Stimulated activated CD8-positive, alpha-beta memory T cell treated with anti-CD3 and anti-CD28 coated beads, Interleukin-4, amount 100 ng/mL, for 1 hour (primary cell): ENCODE measurements at regions not wholly inside any gene's neighbourhood (a gene's known extent, or its start where the extent isn't known, plus 50 kb on each side); places are given as distances from the start of the nearest gene placed in this dataset.

Source experiments
- DNase-seq, 2 donors: peaks; one replicate each; pipeline ENCODE4 v3.0.0-alpha.2; 2020; ENCODE audit warnings: low read depth in 2 of 2, low spot score in 1 of 2

DNA sequence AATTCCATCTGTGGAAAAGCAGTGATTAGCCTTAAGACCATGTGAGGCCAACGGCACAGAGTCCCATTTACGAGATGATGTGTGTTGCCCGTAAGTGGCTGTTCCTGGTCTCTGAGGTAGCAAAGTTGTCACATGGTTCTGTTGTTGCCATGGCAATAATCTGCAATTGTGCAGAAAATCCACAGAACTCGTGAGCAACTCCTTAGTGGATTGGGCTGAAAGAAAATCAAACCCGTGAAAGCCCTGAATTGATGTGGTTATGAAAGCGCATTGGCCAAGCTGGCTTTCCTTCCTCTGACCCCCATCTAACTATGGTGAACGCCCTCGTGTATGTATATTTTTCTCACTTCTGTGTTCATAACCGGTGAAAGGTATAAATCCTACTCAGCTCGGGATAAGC is 614.7 kb downstream of the EBF1 start:
- no peak for DNase-seq

DNA sequence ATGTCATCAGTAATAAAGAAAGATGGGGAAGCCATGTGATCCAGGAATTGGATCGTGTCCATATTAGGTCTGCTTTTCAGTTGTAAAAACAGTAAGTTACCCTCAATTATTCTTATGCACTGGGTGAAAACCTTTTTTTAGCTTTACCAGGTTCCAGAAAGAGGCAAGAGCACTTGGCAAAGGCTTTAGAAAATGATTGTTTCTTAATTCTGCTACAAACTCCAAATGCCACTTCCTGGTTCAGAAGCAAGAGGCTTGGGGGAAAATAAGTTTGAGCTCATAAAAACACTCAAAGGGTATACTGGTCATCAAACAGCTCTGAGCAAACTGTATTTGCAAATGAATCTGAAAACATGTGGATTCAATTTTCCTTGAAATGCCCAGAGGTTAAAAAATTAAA is 615.6 kb downstream of the EBF1 start:
- DNase-seq = no peak

GRCh38 chr5:158483281-158483860 is 616.3 kb downstream of the EBF1 start:
- no peak for DNase-seq

DNA sequence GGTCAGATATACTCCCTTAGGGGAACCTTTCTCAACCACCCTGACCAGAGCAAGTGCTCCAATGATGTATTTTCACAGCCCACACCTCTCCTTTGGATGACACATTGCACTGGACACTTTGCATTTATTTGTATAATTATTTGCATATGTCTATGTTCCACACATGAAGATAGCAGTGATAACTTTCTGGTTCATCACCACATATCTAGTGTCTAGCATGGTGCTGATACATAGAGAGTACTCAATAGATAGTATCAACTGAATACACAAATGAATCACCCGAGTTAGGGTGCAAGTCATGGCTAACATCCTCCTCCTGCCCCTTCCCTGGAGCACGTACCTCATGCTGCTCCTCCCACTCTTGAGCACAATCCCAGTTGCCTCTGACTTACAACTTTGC is 617.6 kb downstream of the EBF1 start:
- DNase-seq = no peak

- no peak for DNase-seq
Measured at GRCh38 chr5:158478139-158478538, 619.2 kb upstream of the CLINT1 start.

- DNase-seq = no peak
Measured at GRCh38 chr5:158477214-158477613, 618.3 kb upstream of the CLINT1 start.

DNA sequence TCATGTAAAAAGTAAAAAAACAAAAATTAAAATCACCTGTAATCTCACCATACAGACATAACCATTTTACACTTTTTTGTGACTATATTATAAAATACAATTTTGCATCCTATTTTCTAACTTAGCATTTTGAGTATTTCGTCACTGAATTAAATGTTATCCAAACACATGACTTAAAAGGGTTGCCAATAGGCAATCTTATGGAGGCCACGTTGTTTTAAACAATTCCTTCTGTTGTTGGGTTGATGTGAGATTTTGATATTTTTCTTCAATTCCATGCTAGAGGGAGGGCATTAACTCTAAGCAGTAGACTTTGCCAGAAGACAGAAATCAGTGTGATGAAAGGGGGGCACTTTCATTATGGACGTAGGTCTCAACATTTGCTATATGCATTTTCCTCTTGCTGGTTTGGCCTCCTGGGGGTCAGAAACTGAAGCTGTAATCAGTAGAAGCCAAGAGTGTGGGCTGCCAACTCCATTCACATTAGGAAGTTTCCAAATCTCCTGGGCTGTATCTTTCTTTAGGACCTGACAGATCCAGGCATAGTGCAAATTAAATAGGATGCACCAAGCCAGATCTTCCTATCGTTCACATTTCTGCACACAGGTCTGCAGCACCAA is 614.2 kb upstream of the CLINT1 start:
- no peak for DNase-seq

GRCh38 chr5:158471535-158471924 is 612.6 kb upstream of the CLINT1 start:
- no peak for DNase-seq

GRCh38 chr5:158470764-158471534 is 612.0 kb upstream of the CLINT1 start:
- no peak for DNase-seq

DNA sequence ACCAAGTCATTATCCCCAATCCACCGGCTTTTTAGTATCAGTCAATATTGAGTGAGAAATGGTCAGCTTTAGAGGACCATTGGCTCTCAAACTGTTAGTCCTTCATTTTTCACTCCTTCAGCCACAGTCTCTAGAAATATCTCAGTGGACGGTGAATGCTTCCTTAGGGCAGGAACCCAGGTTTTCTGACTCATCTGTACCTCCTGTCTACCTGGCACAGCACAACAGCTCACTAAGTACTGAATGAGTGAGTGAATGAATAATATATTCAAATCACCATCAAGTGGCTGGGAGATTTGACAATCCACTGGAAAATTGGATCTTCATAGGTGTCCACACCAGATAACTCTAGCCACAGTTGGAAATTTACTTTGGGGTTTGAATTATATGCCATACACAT is 609.5 kb upstream of the CLINT1 start:
- DNase-seq = no peak

DNA sequence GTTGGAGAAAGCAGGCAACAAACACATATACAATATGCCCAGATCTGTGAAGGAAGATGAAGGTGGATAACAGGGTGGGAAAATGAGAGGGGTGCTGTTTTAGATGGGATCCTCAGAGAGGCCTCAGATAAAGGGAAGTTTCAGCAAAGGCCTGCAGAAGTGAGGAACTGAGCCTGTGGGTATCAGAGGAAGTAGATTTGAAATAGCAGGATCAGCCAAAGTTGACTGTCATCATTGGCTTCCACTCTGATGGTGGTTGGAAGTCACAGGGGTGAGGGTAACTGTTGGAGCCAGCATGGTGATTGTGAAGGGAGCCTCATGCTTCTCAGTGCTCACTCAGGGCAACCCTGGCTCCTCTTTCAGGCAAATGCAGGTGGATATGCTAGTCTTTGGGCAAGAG is 607.2 kb upstream of the CLINT1 start:
- no peak for DNase-seq

GRCh38 chr5:158465086-158465972 is 606.4 kb upstream of the CLINT1 start:
- DNase-seq = no peak

GRCh38 chr5:158464383-158464782 is 605.4 kb upstream of the CLINT1 start:
- DNase-seq = no peak

- DNase-seq = no peak
Measured at GRCh38 chr5:158463938-158464337, 605.0 kb upstream of the CLINT1 start.

- DNase-seq = no peak
Measured at GRCh38 chr5:158463188-158463587, 604.2 kb upstream of the CLINT1 start.

- DNase-seq = no peak
Measured at GRCh38 chr5:158462349-158463114, 603.6 kb upstream of the CLINT1 start.

DNA sequence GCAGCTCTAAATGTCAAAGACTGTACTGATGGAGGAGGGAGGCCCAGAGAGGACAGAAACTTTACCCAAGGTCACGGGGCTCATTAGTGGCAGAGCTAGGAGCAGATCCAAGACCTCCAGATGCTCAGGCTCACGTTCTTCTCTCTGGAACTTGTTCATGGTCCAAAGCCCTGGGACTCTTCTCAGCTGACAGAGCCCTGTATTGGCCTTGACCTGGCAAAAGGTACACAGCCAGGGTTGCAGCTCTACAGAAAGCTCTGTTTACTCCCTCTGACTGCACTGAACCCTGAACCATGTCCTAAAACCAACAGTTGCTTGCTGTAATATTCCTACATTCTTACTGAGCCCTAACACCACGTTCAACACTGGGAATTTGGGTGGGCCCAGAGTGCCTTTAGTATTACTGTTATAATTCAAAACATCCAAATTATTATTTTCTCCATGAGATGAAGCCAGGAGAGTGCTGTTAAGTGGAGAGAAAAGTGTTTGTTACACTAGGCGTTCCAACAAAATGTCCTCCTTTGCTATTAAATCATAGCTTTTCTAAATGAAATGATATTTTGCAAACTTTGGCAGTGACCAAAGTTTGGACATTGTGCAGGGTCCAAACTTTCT is 602.4 kb upstream of the CLINT1 start:
- no peak for DNase-seq

GRCh38 chr5:158458086-158458485 is 599.1 kb upstream of the CLINT1 start:
- DNase-seq = no peak

GRCh38 chr5:158456756-158457155 is 597.8 kb upstream of the CLINT1 start:
- no peak for DNase-seq

GRCh38 chr5:158456241-158456640 is 597.3 kb upstream of the CLINT1 start:
- no peak for DNase-seq
